HG02678 (cell line): ENCODE measurements at regions not wholly inside any gene's neighbourhood (a gene's known extent, or its start where the extent isn't known, plus 50 kb on each side); places are given as distances from the start of the nearest gene placed in this dataset.
"Not testable (repeated sequence)": the region's sequence is repeated elsewhere in the genome, so short reads cannot be mapped to it uniquely, and the experiment has no call there.

Source experiments
- ATAC-seq: cut with Tn5 transposase; IDR thresholded peaks from one replicate; pipeline ENCODE4 v1.9.1; 2021; ENCODE audit warnings: mild to moderate bottlenecking, moderate library complexity; ENCODE audit not compliant: unreplicated experiment

DNA sequence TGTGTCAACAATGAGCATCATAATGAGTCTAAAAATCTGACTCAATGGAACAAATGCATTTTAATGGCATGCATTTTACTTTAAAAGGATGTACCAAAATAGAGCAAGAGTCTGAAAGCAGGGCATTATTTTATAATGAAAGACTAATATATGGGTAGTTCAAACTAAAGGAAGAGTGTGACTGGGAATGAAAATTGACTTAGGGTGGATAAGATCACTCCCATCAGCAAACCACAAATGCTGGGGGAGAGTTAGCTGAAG is 114.7 kb downstream of the SOX4 start:
- ATAC-seq: no peak

DNA sequence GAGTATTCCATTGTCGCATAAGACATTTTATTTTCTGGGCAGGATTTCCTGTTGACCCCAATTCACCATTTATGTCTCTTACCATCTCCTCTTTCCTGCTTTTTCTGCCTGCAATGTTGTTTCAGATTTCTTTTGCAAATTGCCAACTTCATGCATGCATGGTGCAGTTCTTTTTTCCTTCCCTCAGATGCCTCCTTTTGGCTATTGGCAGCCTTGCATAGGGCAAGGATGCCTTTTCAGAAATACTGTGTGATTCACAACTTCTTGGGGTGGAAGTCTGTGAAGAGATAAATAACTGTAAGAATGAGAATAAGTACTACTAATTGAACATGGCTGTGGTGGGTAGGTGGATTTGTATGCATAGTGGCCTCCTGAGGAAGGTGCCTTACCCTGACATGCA is 116.7 kb downstream of the SOX4 start:
- no peak for ATAC-seq

DNA sequence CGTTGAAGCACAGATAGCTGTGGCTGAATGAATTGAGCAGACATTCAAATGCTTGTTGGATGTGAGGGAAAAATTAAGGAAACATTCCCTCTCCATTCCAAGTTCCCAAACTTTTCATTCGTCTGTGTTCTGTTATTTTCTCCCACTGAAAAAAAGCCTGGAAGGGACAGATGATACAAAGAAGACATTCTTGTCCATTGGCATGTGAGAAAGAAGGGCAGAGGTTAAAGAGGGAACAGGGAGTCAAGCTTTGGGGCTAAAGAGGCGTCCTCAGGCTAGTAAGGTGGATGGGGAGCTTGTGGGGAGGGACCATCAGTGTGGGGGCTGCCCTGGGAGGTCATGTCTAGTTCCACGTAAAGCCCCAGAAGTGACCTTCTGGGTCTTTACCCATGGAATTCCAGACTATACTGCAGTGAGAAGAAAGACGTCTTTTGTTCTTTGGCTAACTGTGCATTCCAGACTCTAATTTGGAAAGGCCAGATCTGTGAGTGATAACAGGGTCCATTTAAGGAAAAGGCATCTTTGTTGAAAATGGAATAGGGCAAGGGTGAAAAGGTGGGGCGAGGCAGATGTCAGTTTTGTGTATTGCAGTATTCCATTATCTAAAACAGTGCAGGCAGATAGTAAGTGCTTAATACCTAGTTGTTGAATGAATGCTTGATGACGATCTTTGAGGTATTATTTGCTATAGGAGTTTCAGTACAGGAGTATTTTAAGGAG is 117.5 kb downstream of the SOX4 start:
- no peak for ATAC-seq

DNA sequence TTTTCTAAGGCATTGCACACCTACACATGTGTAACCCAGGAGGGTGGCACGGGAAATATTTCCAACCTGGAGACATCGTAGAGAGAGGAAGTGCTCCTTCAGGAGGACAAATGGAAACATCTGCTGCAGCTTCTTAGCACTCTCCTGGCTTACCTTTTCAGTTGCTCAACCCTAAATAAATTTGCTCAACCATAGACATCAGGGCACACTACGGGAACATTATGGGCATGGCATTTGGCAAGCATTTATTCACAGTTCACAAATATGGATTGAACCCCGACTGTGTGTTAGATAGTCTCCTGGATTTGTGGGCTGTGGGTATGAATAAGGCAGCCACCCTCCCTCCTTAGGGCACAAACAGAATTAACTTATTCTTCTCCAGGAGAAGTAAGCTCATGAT is 118.7 kb downstream of the SOX4 start:
- ATAC-seq: no peak

DNA sequence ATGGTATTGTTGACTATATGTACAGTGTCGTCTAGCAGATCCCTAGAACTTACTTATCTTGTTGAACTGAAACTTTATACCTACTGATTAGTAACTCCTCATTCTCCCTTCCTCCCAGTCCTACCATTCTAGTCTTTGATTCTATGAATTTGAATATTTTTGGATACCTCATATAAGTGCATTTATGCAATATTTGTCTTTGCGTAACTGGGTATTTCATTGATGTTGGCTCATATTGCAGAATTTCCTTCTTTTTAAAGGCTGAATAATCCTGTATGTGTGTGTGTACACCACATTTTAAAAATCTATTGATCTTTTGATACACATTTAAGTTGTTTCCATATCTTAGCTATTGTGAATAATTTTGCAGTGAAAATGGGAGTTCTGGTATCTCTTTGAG is 119.9 kb downstream of the SOX4 start:
- ATAC-seq: no peak

DNA sequence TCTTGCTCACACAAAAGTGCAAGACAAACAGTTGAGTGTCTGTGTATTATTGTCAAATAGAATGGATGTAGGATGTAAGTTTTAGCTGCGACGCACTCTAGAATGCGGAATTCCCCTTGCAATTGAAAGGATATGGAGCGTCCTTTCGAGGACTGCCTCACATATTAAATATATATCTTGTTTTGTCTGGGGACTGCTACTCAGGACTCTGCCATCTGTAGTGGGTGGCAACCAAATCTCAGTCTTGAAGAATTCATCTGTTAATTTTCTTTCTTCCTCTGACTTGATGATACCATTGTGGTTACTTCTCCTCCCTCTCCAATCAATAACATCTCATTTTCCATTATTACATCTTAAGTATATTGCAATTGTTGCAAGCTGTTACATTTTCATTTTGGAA is 121.6 kb downstream of the SOX4 start:
- no peak for ATAC-seq

DNA sequence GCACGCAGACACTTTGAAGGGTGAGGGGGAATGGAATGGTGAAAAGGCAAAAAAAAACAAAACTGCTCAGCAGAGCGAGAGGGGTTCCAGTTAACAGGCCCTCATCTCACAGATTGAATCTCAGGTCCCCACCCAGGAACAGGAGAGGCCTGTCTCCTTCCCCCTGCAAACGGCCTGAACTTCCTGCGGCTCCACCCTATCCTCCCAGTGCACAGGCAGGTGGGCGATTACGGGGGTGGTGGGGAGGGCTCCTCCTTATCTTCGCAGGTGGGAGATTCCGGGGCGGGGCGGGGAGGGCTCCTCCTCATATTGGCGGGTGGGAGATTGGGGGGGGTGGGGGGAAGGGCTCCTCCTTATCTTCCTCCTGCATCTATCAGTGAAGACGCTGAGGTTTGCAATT is 129.0 kb downstream of the SOX4 start:
- ATAC-seq: no peak

DNA sequence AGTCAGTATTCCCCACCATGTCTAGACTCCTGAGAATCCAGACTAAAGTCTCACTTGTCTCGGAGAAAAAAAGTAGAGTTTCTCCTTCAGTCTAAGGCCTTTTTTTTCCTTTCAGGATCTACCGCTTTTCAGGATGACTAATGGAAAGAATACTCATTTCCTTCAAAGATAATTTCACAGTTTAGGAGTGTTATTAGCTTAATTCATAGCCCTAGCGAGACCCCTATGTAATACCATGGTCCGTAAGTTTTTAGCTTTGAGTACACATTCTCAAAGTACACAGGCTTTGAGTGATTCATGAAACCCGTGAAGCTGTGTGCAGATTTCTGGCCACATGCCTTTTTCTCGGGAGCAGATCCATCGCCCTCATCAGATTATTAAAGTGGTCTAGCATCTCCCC is 133.1 kb downstream of the SOX4 start:
- ATAC-seq: no peak

DNA sequence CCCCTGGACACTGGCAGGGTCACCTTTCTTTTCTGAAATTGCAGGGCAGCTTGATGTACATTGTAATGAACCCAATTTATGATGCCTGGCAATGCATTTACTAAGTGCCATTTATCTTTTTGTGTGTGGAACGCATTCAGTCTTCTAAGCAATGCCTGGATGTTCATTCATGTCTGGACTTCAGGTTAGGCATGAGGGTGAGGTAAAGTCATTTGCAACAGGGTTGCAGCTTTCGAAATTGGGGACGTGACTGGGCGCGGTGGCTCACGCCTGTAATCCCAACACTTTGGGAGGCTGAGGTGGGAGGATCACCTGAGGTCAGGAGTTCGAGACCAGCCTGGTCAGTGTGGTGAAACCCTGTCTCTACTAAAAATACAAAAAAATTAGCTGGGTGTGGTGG is 134.6 kb downstream of the SOX4 start:
- no peak for ATAC-seq

DNA sequence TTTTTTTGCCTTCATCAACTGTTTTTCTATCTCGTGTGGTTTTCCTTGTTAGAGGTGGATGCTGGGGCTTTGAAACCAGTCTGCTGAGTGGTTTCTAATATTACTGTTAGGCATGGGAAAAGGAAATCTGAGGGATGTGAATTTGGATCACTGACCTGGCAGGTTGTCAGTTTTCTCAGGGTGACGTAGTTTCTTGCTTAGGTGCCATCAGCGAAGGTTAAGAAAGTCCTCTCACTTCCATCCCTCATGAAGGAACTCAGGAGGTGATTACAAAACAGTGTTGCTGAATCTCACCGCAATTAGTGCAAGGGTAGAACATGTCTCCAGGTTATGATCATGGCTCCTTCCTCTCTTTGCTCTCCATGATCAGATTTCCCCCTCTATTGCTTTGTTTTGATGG is 135.9 kb downstream of the SOX4 start:
- ATAC-seq: no peak

DNA sequence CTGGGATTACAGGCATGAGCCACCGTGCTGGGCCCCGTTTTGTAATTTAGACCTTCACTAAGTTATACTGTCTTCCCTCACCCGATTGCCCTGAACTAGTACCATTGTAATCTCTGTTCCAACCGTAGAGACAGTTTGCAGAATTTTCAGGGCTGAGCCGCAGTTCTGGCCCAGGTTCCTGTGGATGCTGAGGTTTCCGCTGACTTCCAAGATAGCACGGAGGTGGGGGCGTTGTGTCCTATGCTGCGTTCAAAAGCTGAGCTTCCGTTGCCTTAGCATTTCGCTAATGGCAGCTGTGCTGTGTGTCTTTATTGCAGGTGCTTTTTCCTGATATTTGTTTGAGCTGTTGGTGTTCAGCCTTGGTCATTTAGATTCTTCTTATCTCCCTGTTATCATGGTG is 137.0 kb downstream of the SOX4 start:
- no peak for ATAC-seq

DNA sequence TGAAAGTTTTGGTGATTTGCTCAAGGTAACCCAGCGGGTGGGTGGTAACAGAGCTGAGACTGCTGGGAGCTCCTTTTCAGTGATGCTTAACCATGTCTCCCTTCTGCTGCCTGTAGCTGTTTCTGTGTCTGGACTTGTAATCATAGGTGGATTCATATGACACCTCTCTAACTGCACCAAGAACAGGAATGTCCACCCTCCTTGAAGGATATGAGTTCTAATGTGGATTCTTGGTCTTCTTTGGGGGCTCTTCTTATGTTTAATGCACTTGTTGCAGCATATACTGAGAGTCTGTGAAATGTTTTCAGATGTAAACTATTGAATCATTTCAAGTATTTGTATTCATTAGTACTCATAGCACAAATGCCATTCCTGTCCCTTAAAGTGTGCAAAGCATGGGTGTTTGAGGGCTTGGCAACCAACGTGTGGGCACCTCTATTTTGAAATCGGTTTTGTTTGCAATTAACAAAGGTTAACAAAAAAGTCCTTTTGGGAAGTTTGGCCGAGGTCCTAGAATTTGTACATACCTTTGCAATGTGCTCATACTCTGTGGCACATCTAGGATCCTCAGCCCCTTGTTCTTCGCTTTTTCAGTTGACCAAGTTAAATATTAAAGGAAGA is 138.0 kb downstream of the SOX4 start:
- ATAC-seq: no peak

DNA sequence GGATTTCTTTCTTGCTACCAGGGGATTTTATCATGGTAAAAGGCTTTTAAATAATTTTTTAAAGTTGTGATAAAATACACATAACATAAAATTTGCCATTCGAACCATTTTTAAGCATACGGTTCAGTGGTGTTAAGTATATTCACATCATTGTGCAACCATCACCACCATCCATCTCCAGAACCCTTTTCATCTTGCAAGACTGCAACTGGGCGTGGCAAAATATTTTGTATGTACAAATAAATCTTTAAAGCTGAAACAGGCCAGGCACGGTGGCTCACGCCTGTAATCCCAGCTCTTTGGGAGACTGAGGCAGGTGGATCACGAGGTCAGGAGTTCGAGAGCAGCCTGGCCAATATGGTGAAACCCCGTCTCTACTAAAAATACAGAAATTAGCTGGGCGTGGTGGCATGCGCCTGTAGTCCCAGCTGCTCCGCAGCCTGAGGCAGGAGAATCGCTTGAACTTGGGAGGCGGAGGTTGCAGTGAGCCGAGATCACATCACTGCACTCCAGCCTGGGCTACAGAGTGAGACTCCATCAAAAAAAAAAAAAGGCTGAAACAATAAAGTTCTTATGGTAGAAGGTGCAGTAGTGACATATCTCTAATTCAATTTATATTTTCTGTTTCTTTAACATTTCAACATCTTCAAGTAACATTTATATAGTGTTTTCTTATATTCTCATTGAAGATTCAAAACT is 138.6 kb downstream of the SOX4 start:
- not testable (repeated sequence) for ATAC-seq

DNA sequence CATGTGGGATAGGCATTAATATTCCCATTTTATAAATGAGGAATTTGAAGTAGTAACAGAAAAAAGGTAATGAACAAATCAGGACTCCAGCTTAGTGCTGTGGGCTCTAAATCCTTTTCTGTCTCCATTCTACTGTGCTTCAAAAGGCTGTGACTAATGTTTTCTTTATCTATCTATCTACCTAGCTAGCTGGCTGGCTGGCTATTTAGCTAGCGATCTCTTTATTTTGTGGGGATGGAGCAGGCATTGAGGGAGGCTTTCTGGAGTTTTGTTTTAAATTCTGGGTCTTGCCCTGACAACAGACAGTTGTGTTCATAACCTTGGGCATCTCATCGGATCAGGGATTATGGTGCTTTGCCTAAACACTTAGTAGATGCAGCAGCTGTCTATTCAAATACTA is 139.2 kb downstream of the SOX4 start:
- no peak for ATAC-seq

DNA sequence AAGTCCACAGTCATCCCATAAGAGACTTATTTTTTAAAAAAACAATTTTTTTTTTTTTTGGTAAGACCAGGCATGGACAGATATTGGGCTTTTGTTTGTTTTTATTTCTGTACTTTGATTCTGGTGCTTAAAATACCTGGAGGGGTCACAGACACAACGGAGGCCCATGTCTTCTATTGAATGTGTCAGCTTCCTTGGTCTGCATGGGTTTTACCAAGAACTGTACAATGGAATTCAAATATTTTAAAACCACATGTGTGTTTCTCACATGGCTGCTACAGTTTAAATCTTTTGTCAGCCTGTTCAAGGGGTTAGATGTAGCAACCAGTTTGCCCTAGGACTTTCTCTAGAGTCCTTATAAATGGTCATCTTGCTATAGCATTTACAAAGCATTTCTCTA is 139.8 kb downstream of the SOX4 start:
- no peak for ATAC-seq

DNA sequence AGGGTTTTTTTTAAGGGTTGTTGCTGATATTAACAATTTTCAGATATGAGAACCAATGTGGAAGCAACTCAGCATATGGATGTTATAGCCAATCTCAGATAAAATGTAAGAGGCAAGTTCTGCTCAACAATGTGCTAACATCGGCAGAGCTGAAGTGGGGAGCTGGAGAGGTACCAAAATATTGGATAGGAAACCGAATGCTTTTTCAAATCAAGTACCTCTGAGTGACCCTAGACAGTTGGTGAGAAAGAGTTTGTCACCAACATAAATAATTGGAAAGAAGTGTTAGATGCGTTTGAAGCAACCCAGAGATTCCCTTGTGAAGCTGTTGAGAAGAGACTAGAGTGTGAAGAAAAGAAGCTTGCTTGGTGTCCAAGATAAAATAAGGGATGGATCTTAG is 140.7 kb downstream of the SOX4 start:
- no peak for ATAC-seq

DNA sequence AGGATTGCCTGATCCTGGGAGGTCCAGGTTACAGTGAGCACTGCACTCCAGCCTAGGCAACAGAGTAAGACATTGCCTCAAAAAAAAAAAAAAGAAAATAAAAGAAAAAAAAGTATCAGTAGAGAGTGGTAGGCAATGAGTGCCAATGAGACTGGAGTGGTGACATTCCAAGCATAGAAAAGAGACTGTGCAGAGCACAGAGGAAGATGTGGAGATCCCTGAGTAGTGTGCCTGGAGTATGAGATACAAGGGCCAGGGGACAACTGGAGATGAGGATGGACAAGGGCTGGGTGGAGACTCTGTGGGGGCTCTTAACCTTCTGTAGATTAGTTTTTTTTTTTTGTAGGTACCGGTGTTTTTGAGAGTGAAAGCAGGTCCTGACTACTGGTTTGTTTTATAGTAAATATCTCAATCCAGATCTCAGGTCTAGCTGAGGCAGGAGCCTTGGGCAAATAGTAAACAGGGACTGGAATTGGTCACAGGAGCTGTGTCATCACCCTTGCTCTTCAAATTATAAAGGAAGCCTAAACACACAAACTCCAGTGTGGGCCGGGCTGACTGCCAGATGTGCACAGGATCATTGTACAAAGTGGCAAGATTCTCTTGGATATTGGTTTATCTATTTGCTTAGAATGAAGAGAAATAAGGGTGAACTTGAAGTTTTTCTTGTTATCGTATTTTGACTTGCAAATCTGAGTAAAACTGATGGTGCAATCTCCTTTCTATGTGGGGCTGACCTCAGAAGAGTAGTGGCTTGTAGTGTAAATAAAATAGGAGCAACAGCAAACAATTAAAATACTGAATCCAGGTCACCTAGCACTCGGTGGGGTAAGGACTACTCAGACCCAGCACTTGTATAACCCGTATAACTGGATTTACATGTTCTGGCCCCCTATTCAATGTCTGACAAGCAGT is 144.9 kb downstream of the SOX4 start:
- no peak for ATAC-seq

DNA sequence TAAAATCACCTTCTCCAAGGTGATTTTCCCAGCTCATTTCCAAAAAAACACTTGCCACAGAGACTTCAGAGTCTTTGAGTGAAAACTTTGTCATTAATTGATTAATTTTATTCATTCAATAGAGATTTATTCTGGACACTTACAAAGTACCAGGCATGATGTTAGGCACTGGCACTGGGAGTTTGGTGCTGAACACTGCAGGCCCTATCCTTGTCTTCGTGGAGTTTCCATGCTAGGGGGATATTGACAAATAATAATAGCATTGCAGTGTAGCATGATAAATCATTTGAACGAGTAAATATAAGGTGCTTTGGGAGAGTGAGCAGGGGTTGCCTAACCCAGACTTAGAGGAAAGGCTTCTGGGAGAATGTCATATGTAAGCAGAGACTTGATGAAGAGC is 145.7 kb downstream of the SOX4 start:
- no peak for ATAC-seq

DNA sequence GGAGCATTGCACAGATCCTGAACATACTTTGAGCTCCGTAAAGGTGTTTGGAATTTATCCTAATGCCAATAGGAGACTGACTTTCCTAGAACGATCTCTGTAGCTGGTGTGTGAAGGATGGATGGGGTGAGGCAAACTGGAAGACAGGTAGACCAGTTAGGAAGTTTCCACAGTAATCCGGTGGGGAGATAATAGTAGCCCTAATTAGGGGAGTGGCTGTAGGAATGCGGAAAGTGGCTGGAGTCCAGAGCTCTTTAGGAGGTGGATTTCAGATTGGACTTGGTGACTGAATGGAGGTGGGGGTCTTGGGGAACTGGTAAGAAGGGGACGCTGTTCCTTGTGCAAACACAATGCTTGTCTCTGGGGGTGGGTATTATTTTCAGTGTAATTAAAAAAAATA is 146.3 kb downstream of the SOX4 start:
- ATAC-seq: no peak

DNA sequence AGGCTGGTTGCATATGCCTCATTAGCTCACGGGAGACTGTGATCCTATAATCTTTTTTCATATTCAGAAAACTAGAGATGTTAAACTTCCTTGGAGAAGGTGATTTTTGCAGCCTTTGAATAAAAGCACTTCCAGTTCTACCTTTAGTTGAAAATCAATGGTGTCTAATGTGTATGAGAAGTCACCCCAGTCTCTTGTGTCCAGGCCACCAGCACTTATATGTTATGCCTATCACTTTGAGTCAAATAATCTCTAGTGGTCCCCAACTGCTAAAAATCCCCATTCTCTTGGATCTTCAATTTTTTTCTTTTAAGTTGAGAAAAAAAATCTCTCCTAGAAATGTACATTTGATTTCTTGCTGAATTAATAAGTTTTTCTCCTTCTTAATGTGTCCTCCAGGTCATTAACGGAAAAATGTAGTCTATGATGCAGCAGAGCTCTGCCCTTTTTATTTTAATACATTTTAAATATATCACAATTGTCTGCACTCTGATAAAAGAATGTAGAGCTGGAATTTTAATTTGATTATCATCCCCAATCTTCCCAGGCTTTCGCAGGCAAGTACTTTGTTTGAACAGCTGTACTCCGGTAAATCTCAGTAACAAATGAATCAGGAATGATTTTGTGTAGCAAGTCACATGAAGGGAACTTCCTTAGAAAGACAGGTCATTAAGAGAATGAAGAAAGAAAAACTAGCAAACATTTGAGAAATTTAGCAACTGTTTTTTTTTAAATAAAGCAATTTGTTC is 147.0 kb downstream of the SOX4 start:
- ATAC-seq: no peak
